CD14-positive monocyte (primary cell): ENCODE measurements at regions not wholly inside any gene's neighbourhood (a gene's known extent, or its start where the extent isn't known, plus 50 kb on each side); places are given as distances from the start of the nearest gene placed in this dataset.

ENCODE experiments used
- DNase-seq, 3 donors: peaks; one replicate each; pipeline ENCODE4 v3.0.0-alpha.2; 2011 to 2022
- H2AFZ ChIP-seq: 2 replicates; pipeline ENCODE4 v1.6.0; 2012; ENCODE audit warnings: mild to moderate bottlenecking, low read depth, low read length, inconsistent platforms; ENCODE audit not compliant: insufficient read depth, poor library complexity, severe bottlenecking
- H3K27ac ChIP-seq, 2 donors: 1 replicate in 1 of 2; 2 replicates in 1 of 2; pipeline ENCODE4 v1.5.1; 2012 to 2013; ENCODE audit warnings: low read length in 2 of 2, control low read depth in 1 of 2, inconsistent platforms in 1 of 2, low read depth in 1 of 2, mild to moderate bottlenecking in 1 of 2
- H3K27me3 ChIP-seq, 2 donors: one replicate each; pipeline versions ENCODE4 v1.6.0 to v1.6.1; 2011 to 2013; ENCODE audit warnings: low read length in 2 of 2; ENCODE audit not compliant: control insufficient read depth in 2 of 2, insufficient read depth in 2 of 2
- H3K36me3 ChIP-seq, 2 donors: replicated peaks in 1 of 2; 1 replicate in 1 of 2; 2 replicates in 1 of 2; pipeline versions ENCODE4 v1.5.1 to v1.6.1; 2012 to 2013; ENCODE audit warnings: low read length in 2 of 2, control low read depth in 1 of 2, inconsistent platforms in 1 of 2, mild to moderate bottlenecking in 1 of 2; ENCODE audit not compliant: insufficient read depth in 2 of 2, control insufficient read depth in 1 of 2
- H3K4me1 ChIP-seq, 2 donors: 1 replicate in 1 of 2; 2 replicates in 1 of 2; pipeline versions ENCODE4 v1.5.1 to v1.6.1; 2012 to 2013; ENCODE audit warnings: low read length in 2 of 2, control low read depth in 1 of 2, inconsistent platforms in 1 of 2, mild to moderate bottlenecking in 1 of 2, moderate library complexity in 1 of 2; ENCODE audit not compliant: insufficient read depth in 2 of 2, control insufficient read depth in 1 of 2
- H3K4me2 ChIP-seq: replicated peaks from 2 replicates; pipeline ENCODE3; 2012; ENCODE audit warnings: low read length, moderate library complexity, mild to moderate bottlenecking; ENCODE audit not compliant: poor library complexity, severe bottlenecking; ENCODE audit errors: extremely low read depth
- H3K4me3 ChIP-seq, 3 experiments: fragments of 200-600 bp in 1 of 3; sonication (generic) in 1 of 3; replicated peaks in 1 of 3; 1 replicate in 2 of 3; 2 replicates in 1 of 3; pipeline ENCODE4 v1.5.1; 2011 to 2013; ENCODE audit warnings: low read length in 3 of 3, mild to moderate bottlenecking in 3 of 3, control low read depth in 2 of 3, low read depth in 2 of 3, inconsistent platforms in 1 of 3, moderate library complexity in 1 of 3
- H3K79me2 ChIP-seq: 2 replicates; pipeline ENCODE4 v1.6.0; 2012; ENCODE audit warnings: mild to moderate bottlenecking, control low read depth, inconsistent platforms, low read length, moderate library complexity; ENCODE audit not compliant: insufficient read depth
- H3K9ac ChIP-seq: 2 replicates; pipeline ENCODE4 v1.6.0; 2017; ENCODE audit warnings: low read length, mild to moderate bottlenecking; ENCODE audit not compliant: insufficient read depth, poor library complexity, severe bottlenecking
- H3K9me3 ChIP-seq, 2 donors: replicated peaks in 1 of 2; 1 replicate in 1 of 2; 2 replicates in 1 of 2; pipeline versions ENCODE4 v1.5.1 to v1.6.1; 2012 to 2013; ENCODE audit warnings: low read length in 2 of 2, control low read depth in 1 of 2; ENCODE audit not compliant: control insufficient read depth in 1 of 2, insufficient read depth in 1 of 2
- H4K20me1 ChIP-seq: 2 replicates; pipeline ENCODE4 v1.6.0; 2012; ENCODE audit warnings: mild to moderate bottlenecking, low read length, control low read depth, moderate library complexity; ENCODE audit not compliant: insufficient read depth
- H3K27ac Mint-ChIP-seq, 7 donors: one replicate each; pipeline ENCODE4 v1.8.0; 2020; ENCODE audit warnings: mild to moderate bottlenecking in 7 of 7, mixed read lengths in 7 of 7, moderate library complexity in 6 of 7, inconsistent platforms in 2 of 7
- H3K27me3 Mint-ChIP-seq, 3 donors: one replicate each; pipeline ENCODE4 v1.8.0; 2021 to 2022; ENCODE audit warnings: low read depth in 3 of 3, mild to moderate bottlenecking in 3 of 3, mixed read lengths in 3 of 3, moderate library complexity in 3 of 3, inconsistent platforms in 1 of 3
- H3K36me3 Mint-ChIP-seq, 2 donors: one replicate each; pipeline ENCODE4 v1.8.0; 2020; ENCODE audit warnings: mixed read lengths in 2 of 2, inconsistent platforms in 1 of 2, mild to moderate bottlenecking in 1 of 2
- H3K4me1 Mint-ChIP-seq: one replicate; pipeline ENCODE4 v1.8.0; 2020; ENCODE audit warnings: mild to moderate bottlenecking, mixed read lengths
- H3K4me3 Mint-ChIP-seq, 2 donors: one replicate each; pipeline ENCODE4 v1.8.0; 2020; ENCODE audit warnings: mild to moderate bottlenecking in 2 of 2, mixed read lengths in 2 of 2, moderate library complexity in 1 of 2
- H3K9me3 Mint-ChIP-seq, 7 donors: one replicate each; pipeline ENCODE4 v1.8.0; 2020 to 2022; ENCODE audit warnings: mixed read lengths in 7 of 7, mild to moderate bottlenecking in 6 of 7, moderate library complexity in 6 of 7, inconsistent platforms in 2 of 7
- CTCF ChIP-seq: fragments of 200-600 bp; IDR thresholded peaks from one replicate; pipeline ENCODE4 v1.8.0; 2022; ENCODE audit warnings: antibody characterized with exemption, mild to moderate bottlenecking
- WGBS: methylation state at CpG from one replicate; pipeline ENCODE4 v1.1.5; 2013; ENCODE audit warnings: missing lambda C conversion rate; ENCODE audit not compliant: insufficient coverage; 5-methylcytosine and 5-hydroxymethylcytosine counted together
- intact Hi-C, 2 donors: fragments of 100-400 bp; cut with micrococcal nuclease; formaldehyde crosslinking; loops; one replicate each; pipeline versions ENCODE4 v1.15.0 to v1.15.1; 2023

DNA sequence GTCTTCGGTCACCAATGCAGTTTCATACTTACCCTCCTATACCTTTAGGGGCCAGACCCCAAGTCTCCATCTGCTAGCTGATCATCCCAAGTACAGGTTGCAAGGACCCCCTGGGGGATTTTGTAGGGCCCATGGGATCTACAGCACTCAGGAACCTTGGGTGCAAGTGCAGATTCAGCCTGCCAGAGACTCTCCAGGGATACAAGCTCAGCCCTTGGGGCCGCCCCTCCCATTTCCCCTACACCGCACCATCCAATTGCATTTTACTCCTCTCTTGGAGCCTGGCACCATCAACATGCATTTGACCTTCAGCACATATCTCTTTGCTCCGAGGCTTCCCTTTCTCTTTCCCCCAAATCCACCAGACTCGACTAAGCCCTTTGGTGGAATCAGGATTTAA is 154.7 kb upstream of the ZNF536 start:
- H3K9me3 Mint-ChIP-seq, result peaks cover 0 to 3% (median 0%) of the 10 kb centered on the region in 7 donors
- Histone ChIP-seq H3K79me2 (no peaks in the 10 kb centered on the region), H3K4me1 (no peaks in the 10 kb centered on the region), H2AFZ (no peak overlapping the region), H3K4me2 (no peak overlapping the region), H4K20me1 (no peaks in the 10 kb centered on the region), H3K27me3 (peaks cover 8 to 15% of the 10 kb centered on the region in 2 donors), H3K4me3 (no peak overlapping the region), H3K9me3 (no peaks in the 10 kb centered on the region), H3K27ac (no peak overlapping the region), H3K36me3 (no peaks in the 10 kb centered on the region), H3K9ac (no peak overlapping the region)
- intact Hi-C loops, result no loop called here
- no peak overlapping the region for H3K27ac Mint-ChIP-seq
- WGBS, result 96% methylated on average over 4 of the region's 5 CpGs
- H3K36me3 Mint-ChIP-seq, result no peaks in the 10 kb centered on the region
- no peak for TF ChIP-seq CTCF
- H3K27me3 Mint-ChIP-seq, result peaks cover 17 to 45% (median 20%) of the 10 kb centered on the region in 3 donors
- H3K4me1 Mint-ChIP-seq, result peaks cover 4% of the 10 kb centered on the region
- DNase-seq, result no peak
- peak overlapping the region in 1 of 2 donors; percentile 39 for H3K4me3 Mint-ChIP-seq

- WGBS, result 92% methylated on average over 5 of the region's 5 CpGs
- Histone ChIP-seq H3K9ac (no peak overlapping the region), H3K4me3 (no peak overlapping the region), H3K9me3 (peaks cover 0 to 12% of the 10 kb centered on the region in 2 donors), H2AFZ (no peak overlapping the region), H3K4me1 (no peaks in the 10 kb centered on the region), H3K27ac (no peak overlapping the region), H3K4me2 (no peak overlapping the region), H3K36me3 (no peaks in the 10 kb centered on the region), H3K27me3 (peaks cover 28 to 35% of the 10 kb centered on the region in 2 donors), H4K20me1 (no peaks in the 10 kb centered on the region), H3K79me2 (no peaks in the 10 kb centered on the region)
- Mint-ChIP-seq H3K9me3 (peaks cover 0 to 7% (median under 1%) of the 10 kb centered on the region in 7 donors), H3K27me3 (peaks cover 36 to 56% (median 38%) of the 10 kb centered on the region in 3 donors), H3K27ac (no peak overlapping the region), H3K4me1 (peaks cover 3% of the 10 kb centered on the region), H3K36me3 (peaks cover 0 to 2% of the 10 kb centered on the region in 2 donors), H3K4me3 (peak overlapping the region in 1 of 2 donors; percentile 21)
- intact Hi-C loops, result no loop called here
- DNase-seq, result no peak
- TF ChIP-seq CTCF, result no peak
Measured at GRCh38 chr19:30219702-30220101, 152.5 kb upstream of the ZNF536 start.
